ENCODE measurements at regions not wholly inside any gene's neighbourhood (a gene's known extent, or its start where the extent isn't known, plus 50 kb on each side); places are given as distances from the start of the nearest gene placed in this dataset.
"Not testable (repeated sequence)": the region's sequence is repeated elsewhere in the genome, so short reads cannot be mapped to it uniquely, and the experiment has no call there.

- H3K4me1 ChIP-seq (replicated peaks; ENCODE audit: insufficient read depth); H3K27ac ChIP-seq; DNase-seq; H2AFZ ChIP-seq; H3K36me3 ChIP-seq (ENCODE audit: low read depth); H3F3A ChIP-seq (ENCODE audit: insufficient read depth, low read depth); H3K9me3 ChIP-seq (ENCODE audit: insufficient read depth, low read depth); CTCF ChIA-PET; POLR2A ChIA-PET (ENCODE audit: unreplicated experiment); H3K4me3 ChIP-seq; H3K4me2 ChIP-seq; intact Hi-C loops (cut with micrococcal nuclease; ENCODE audit: unreplicated experiment); H4K20me1 ChIP-seq (ENCODE audit: insufficient read depth); H3K9me2 ChIP-seq (ENCODE audit: insufficient read depth); H3K79me2 ChIP-seq (ENCODE audit: low read depth); H3K27me3 ChIP-seq (ENCODE audit: insufficient read depth, low read depth); BruUV-seq (replicated peaks): not testable (repeated sequence)
These were observed 4444.0 kb upstream of the TPTE start for GRCh38 chr21:6077358-6077757.

GRCh38 chr21:6078902-6079301, 4442.5 kb upstream of the TPTE start:
- H3K36me3 ChIP-seq (ENCODE audit: low read depth); H4K20me1 ChIP-seq (ENCODE audit: insufficient read depth); H3K27ac ChIP-seq; DNase-seq; H3K4me1 ChIP-seq (replicated peaks; ENCODE audit: insufficient read depth); H3K4me2 ChIP-seq; H3K9me3 ChIP-seq (ENCODE audit: insufficient read depth, low read depth); CTCF ChIA-PET; H3K27me3 ChIP-seq (ENCODE audit: insufficient read depth, low read depth); H3K79me2 ChIP-seq (ENCODE audit: low read depth); intact Hi-C loops (cut with micrococcal nuclease; ENCODE audit: unreplicated experiment); H2AFZ ChIP-seq; H3K4me3 ChIP-seq; H3F3A ChIP-seq (ENCODE audit: insufficient read depth, low read depth); POLR2A ChIA-PET (ENCODE audit: unreplicated experiment); H3K9me2 ChIP-seq (ENCODE audit: insufficient read depth); BruUV-seq (replicated peaks): not testable (repeated sequence)

DNA sequence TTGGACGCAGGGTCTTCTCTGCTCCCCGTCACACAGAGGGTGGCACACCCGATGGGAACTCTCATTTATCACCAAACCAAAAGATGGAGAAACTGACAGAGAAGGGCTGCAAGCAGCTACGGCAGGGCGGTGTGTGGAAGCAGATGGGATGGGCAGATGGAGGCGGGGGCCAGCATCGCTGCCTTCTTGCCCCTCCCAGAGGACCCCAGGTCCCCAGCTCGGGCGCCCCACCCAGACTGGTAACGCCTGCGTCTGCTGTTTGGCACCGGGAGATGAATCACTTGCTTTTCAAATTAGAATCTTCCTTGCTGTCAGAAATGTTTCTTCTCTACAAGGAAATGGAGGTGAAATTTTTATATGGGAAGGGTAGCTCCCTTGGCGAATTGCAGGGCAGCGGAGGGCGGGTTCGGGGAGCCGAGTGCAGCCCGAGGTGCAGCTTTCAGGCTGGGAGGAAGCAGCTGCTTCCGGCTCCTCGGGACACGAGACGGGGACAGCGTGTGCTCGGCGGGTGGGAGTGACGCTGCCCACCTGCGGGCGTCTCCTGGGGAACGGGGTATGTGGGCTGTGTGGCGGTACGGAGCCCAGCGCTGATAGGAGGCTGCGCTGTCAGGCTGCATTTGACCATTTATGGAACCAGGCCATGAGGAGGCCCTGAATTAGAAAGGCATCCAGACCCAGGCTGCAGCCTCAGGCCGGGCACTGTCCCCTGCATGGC, 4440.3 kb upstream of the TPTE start:
- H3K4me3 ChIP-seq; BruUV-seq (replicated peaks); H3K36me3 ChIP-seq (ENCODE audit: low read depth); H3K27me3 ChIP-seq (ENCODE audit: insufficient read depth, low read depth); H4K20me1 ChIP-seq (ENCODE audit: insufficient read depth); H3K4me1 ChIP-seq (replicated peaks; ENCODE audit: insufficient read depth); POLR2A ChIA-PET (ENCODE audit: unreplicated experiment); H2AFZ ChIP-seq; H3F3A ChIP-seq (ENCODE audit: insufficient read depth, low read depth); intact Hi-C loops (cut with micrococcal nuclease; ENCODE audit: unreplicated experiment); H3K27ac ChIP-seq; H3K9me3 ChIP-seq (ENCODE audit: insufficient read depth, low read depth); H3K4me2 ChIP-seq; H3K9me2 ChIP-seq (ENCODE audit: insufficient read depth); CTCF ChIA-PET; H3K79me2 ChIP-seq (ENCODE audit: low read depth); DNase-seq: not testable (repeated sequence)

- H3K4me1 ChIP-seq (replicated peaks; ENCODE audit: insufficient read depth); H3K79me2 ChIP-seq (ENCODE audit: low read depth); H3K36me3 ChIP-seq (ENCODE audit: low read depth); H3K27me3 ChIP-seq (ENCODE audit: insufficient read depth, low read depth); POLR2A ChIA-PET (ENCODE audit: unreplicated experiment); H3K27ac ChIP-seq; H2AFZ ChIP-seq; intact Hi-C loops (cut with micrococcal nuclease; ENCODE audit: unreplicated experiment); H3K4me3 ChIP-seq; H3K9me2 ChIP-seq (ENCODE audit: insufficient read depth); H3F3A ChIP-seq (ENCODE audit: insufficient read depth, low read depth); H4K20me1 ChIP-seq (ENCODE audit: insufficient read depth); H3K4me2 ChIP-seq; BruUV-seq (replicated peaks); CTCF ChIA-PET; H3K9me3 ChIP-seq (ENCODE audit: insufficient read depth, low read depth); DNase-seq: not testable (repeated sequence)
These were observed 4439.2 kb upstream of the TPTE start for GRCh38 chr21:6082166-6082565.

GRCh38 chr21:6083574-6084120, 4437.7 kb upstream of the TPTE start:
- H2AFZ ChIP-seq; H3K27me3 ChIP-seq (ENCODE audit: insufficient read depth, low read depth); H3K9me3 ChIP-seq (ENCODE audit: insufficient read depth, low read depth); H3K79me2 ChIP-seq (ENCODE audit: low read depth); intact Hi-C loops (cut with micrococcal nuclease; ENCODE audit: unreplicated experiment); BruUV-seq (replicated peaks); H3K9me2 ChIP-seq (ENCODE audit: insufficient read depth); CTCF ChIA-PET; H3F3A ChIP-seq (ENCODE audit: insufficient read depth, low read depth); H3K4me1 ChIP-seq (replicated peaks; ENCODE audit: insufficient read depth); DNase-seq; H3K36me3 ChIP-seq (ENCODE audit: low read depth); H3K4me3 ChIP-seq; H3K4me2 ChIP-seq; H4K20me1 ChIP-seq (ENCODE audit: insufficient read depth); POLR2A ChIA-PET (ENCODE audit: unreplicated experiment); H3K27ac ChIP-seq: not testable (repeated sequence)

DNA sequence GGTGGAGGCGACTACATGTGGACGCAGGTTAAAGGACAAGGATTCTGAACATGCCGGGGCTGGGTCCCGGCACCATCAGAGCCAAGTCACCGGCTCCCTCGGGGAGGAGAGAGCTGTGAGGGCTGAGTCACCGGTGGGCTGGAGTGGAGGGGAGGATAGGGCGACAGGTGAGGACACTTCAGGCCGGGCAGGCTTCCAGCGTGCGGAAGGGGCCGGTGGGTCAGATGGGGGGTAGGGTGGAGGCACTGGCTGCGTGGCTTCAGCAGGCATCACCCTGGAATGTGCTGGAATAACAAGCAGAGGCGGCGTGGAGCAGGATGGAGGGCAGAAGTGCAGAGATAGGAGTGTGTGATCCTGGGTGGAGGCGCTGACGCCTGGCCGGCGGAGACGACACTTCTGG, 4435.3 kb upstream of the TPTE start:
- H3K9me3 ChIP-seq (ENCODE audit: insufficient read depth, low read depth); H3K4me2 ChIP-seq; BruUV-seq (replicated peaks); DNase-seq; H3K4me3 ChIP-seq; intact Hi-C loops (cut with micrococcal nuclease; ENCODE audit: unreplicated experiment); H3K27ac ChIP-seq; H2AFZ ChIP-seq; POLR2A ChIA-PET (ENCODE audit: unreplicated experiment); CTCF ChIA-PET; H3F3A ChIP-seq (ENCODE audit: insufficient read depth, low read depth); H3K27me3 ChIP-seq (ENCODE audit: insufficient read depth, low read depth); H3K4me1 ChIP-seq (replicated peaks; ENCODE audit: insufficient read depth); H3K9me2 ChIP-seq (ENCODE audit: insufficient read depth); H4K20me1 ChIP-seq (ENCODE audit: insufficient read depth); H3K36me3 ChIP-seq (ENCODE audit: low read depth); H3K79me2 ChIP-seq (ENCODE audit: low read depth): not testable (repeated sequence)

DNA sequence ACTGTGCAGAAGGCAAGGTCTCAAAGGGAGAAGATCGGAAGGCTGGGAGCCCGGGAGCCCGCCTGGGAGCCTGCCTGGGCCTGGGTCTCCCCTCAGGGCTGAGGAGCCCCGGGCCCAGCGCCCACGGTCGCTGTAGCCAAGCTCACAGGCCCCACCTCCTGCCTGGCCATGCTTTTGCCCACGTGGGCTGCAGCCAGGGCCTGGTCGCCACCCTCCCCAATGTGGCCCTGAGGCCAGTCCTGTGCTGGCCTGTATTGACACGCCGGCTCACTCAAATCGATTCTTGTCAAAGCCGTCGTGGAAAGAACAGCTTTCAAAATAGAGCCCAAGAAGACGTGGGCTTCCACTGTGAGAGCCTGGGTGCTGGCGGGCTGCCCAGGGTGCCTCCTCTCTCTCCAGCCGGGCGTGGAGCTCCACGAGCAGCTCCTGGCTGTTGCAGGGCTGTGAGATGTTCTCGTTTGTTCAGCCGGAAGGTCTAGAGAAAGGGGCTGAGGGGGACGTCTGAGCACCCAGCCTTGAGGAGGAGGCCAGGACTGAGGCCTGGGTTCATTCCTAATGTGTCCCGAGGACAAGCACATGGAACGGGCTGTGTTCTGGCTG, 4433.7 kb upstream of the TPTE start:
- H2AFZ ChIP-seq; H3K79me2 ChIP-seq (ENCODE audit: low read depth); H3K9me3 ChIP-seq (ENCODE audit: insufficient read depth, low read depth); intact Hi-C loops (cut with micrococcal nuclease; ENCODE audit: unreplicated experiment); H3K4me2 ChIP-seq; CTCF ChIA-PET; H4K20me1 ChIP-seq (ENCODE audit: insufficient read depth); BruUV-seq (replicated peaks); POLR2A ChIA-PET (ENCODE audit: unreplicated experiment); DNase-seq; H3K27me3 ChIP-seq (ENCODE audit: insufficient read depth, low read depth); H3K36me3 ChIP-seq (ENCODE audit: low read depth); H3F3A ChIP-seq (ENCODE audit: insufficient read depth, low read depth); H3K4me1 ChIP-seq (replicated peaks; ENCODE audit: insufficient read depth); H3K9me2 ChIP-seq (ENCODE audit: insufficient read depth); H3K4me3 ChIP-seq; H3K27ac ChIP-seq: not testable (repeated sequence)

Data from PC-9 (cell line).